ENCODE measurements at regions not wholly inside any gene's neighbourhood (a gene's known extent, or its start where the extent isn't known, plus 50 kb on each side); places are given as distances from the start of the nearest gene placed in this dataset.

DNA sequence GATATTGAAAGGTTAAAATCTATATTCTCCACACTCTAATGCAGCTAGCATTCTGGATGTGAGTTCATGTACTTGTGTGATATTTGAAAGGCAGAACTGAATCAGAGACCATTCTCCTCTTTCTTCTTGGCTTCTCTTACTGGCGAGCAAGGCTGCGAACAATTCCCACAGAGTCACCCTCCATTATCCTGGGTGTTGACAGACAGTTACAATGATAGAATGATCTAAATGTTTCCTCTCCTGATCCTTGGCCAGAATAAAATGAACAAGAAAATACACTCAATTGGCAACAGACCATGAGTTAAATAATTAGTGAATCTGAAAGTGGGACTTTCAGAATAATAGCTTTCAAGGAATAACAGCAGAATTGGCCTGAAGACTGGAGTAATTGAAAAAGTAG lies 342.8 kb downstream of the RAPGEF2 start:
- no peak for DNase-seq

DNA sequence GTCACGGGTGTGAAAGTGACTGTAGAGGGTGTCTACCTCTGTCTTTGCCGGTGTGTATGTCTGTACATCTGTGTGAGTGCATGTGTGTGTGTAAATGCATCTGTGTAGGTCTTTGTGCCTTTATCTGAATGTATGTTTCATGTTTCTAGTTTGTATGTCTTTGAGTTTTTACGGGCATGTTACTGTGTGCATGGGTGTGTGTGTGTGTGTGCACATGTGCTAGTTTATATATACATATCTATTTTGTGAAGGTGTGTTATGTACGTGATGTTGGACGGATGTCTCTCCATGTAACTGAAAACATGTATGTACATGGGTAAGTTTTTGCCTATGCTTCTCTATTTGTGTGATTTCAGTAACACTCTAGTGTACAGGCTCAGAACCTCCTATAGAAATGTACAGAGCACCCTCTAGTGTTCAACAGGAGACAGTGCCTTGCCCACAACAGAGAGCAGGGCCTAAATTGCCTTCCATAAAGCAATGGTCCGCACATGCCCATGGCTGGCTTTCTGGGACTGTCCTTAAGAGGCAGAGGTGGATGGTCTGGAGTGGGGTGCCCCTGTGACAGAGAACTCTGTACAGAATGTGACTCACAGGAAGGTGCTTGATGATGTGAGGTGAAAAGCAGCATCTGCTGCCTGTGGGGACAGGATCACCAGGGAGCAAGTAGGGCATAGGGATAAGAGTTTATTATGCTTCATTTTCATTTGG lies 343.5 kb downstream of the RAPGEF2 start:
- DNase-seq = peak; percentile 64

DNA sequence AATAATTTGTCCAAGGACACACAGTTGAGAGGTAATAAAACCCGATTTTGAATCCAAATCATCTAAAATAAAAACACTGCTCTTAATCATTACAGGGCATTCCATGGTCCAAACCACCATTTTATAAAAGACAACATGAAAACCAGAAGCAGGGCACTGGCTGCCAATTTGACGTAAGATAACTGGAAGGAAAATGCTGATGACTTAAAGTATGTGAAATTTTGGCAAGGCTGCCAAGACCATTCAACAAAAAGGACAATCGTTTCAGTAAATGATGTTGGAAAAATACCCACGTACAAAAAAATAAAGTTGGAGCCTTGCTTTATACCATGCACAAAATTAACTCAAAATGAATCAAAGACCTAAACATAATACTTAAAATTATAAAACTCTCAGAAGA lies 344.4 kb downstream of the RAPGEF2 start:
- DNase-seq = no peak

DNA sequence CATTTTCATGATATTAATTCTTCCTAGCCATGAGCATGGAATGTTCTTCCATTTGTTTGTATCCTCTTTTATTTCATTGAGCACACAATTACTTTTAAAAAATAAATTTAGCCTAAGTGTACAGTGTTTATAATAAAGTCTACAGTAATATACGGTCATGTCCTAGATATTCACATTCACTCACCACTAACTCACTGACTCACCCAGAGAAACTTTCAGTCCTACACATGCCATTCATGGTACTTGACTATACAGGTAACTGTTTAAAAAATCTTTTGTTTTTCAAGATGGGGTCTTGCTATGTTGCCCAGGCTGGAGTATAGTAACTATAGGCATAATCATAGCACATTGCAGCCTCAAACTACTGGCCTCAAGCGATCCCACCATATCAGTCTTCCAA lies 348.1 kb downstream of the RAPGEF2 start:
- DNase-seq = no peak

DNA sequence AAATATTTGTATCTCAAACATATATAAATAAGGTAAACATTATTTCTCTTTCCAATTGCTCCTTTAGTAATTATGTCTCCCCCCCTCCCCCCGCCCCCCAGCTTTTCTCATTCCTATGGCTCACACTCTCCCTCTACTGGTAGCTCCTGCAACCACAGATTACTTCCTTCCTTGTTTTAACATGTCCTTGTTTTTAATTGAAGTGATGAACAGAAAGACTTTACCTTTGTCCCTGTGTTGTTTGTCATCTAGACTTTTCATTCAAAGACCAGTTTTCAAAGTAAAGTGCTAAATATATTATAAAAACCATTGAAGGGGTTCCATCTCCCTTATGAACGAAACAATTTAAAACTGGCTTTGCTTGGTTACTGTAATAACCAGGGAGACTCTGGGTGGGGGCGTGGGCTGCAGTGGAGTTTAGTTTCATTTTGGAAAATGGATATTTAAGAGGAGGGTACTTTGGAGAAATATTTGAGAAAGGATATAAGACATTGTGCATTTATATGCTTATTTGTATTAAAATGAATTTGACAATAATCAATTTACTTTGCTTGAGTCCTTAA lies 352.9 kb downstream of the RAPGEF2 start:
- DNase-seq = peak; percentile 61

DNA sequence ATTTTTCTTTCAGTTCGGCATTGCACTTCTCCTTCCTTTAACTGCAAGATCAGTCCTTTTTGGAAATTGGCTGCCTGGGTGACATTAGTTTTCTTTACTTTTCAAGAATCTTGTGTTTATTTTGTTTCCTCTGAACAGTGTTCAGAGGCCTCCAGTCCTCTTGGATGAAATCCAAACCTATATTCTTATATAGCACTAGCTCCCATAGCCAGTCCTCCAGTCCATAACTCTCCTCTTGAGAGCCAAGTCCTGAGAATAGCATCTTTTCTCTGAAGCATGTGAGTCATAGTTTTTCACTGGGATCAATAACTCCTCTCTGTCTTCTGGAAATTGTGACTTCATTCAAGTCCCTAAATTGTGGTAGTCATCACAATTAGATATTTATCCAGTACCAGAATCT lies 357.5 kb downstream of the RAPGEF2 start:
- DNase-seq = no peak

DNA sequence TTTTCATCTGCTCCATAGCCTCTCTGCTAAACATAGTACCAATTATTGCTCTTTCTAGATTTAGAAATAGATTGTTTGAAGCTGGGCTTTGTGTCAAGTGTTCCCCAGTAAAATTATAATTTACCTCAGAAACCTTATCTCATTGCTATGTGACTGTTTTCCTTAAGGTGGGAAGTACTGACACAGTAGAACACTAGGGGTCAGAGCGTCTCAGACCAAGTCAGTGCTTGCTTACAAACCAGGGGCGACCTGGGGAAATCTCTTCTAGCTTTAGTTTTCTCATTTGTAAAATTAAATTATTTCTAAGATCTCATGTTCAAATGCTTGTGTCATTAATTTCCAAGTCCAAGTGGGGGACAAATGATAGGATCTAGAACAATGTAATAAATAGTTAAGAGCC lies 360.4 kb downstream of the RAPGEF2 start:
- DNase-seq = no peak

DNA sequence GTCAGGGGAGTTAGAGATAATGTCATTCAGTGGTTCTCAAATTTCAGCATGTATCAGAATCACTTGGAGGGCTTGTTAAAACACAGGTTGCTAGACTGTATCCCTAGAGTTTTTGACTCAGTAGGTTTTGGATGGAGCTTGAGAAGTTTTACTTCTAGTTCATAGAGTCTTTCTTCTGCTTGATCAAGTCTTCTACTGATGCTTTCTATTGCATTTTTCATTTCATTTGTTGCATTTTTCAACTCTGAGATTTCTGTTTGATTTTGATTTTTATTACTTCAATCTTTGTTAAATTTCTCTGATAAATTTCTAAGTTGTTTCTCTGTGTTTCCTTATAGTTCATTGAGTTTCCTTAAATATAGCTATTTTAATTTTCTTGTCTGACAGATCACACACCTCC lies 361.4 kb downstream of the RAPGEF2 start:
- DNase-seq = no peak

DNA sequence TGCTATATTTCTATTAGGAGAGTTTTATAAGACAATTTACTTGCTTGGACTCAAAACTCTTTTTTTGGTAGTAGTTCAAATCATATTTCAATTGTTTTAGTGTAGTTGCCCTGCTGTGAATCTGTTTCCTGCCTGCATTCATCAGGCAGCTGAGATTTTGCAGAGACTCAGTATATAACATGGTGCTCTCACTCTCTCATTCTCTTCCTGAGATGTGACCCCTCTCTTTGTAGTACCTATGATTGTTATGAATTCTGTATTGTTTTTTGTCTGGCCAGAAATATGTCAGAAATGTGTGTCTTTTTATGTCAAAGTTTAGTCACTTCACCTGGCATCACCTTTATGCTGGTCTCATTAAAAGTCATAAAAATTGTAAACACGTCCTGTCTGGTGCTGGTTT lies 374.0 kb downstream of the RAPGEF2 start:
- no peak for DNase-seq

DNA sequence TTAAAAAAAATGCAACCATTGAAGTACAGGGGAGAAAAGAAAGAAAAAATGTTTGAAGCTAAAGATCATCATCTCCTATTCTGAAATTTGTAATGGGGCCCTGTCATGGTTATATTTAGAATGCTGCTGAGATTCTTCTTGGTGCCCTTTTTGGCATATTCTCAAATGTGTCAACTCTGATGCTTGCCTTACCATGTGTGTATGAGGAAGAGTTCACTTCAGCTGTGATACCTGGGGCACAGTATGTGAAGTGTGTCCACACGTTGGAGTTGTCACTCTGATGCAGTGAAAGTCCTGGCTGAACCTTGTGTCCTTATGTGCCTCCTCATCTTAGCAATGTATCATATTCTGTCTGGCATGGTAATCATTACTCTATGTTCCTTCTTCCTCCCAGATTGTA lies 377.9 kb downstream of the RAPGEF2 start:
- no peak for DNase-seq

DNA sequence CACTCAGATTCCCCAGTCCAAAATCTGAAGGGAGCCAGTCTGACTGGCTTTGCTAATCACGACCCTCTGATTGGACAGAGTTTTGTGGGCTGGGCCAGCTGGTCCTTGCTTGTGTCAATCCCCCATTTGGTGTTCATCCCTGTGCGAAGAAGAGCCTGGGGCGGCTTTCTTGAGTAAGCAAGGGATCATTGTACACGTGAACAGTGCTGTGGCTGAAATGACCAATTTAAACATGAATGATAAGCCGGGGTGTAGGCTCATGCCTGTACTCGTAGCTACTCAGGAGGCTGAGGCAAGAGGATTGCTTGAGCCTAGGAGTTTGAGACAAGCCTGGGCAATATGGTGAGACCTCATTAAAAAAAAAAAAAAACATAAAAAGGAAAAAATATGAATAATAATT lies 379.1 kb downstream of the RAPGEF2 start:
- no peak for DNase-seq

DNA sequence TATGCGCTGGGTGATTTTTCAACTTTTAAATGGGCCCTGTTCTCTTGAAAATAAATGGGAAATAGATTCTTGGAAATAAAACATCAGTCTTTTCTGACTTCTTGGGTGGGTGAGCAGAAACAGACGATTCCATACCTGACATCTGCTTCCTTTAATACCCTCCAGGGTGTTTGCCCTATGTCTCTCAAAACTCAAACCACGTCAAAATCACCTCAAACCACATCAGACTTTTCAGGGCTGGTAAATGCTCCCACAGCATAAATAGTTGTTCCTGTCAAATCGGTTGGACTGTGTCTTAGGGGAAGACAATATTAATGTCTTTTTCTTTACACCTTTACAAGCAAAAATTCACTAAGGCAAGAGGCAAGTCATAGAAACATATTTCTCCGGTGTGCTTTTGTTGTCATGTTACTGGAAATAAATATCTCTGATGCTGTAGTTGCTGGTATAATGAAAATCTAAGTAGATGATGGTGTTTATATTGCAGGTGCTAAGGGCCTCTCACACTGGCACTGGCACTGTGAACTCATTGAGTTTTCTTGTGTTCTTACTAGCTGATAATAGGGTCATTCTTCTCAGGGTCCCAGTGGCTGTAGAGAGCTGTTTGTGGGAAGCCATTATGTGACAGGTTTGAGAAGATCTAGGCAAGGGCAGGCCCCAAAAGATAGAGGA lies 380.4 kb downstream of the RAPGEF2 start:
- no peak for DNase-seq

DNA sequence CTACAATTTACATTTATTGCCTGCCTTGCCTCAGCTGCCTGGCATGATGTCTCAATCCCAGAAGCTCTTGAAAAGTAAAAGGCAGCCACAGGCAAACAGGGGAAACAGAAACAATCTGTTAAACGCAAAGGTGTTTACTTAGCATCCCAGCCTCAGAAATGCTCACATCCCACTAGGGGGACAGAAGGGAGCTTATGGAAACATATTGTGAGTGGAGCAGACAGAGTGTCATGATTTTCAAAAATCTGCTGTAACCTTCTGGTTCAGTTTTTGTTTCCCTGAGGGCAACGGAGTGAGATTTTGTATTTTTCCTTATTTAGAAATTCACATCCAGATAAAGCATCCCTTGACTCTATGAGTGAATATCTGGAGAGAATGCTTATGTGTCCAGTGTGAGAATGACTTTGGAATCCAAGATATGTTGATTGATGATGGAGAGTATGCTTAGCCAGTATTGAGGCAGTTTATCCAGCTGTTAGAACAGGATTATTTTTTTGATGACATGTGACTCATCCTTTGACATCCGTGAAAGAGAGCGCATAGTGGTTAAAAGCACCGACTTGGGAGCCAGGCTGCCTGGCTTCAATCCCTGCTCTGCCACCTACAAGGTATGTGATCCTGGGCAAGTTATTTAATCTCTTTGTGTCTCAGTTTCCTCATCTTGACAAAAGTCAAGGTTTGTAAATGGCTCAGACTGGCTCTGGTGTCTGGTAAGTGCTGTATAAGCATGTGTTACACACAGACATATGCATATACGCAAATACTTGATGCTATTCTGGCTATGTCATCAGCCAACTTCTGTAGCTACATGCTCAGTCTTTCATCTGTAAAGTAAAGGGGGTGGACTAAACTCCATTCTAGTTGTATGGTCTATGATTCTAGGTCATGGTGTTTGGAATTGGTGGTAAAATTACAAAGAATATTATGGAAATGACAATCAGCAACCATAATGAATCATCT lies 381.2 kb downstream of the RAPGEF2 start:
- DNase-seq = peak; percentile 69

DNA sequence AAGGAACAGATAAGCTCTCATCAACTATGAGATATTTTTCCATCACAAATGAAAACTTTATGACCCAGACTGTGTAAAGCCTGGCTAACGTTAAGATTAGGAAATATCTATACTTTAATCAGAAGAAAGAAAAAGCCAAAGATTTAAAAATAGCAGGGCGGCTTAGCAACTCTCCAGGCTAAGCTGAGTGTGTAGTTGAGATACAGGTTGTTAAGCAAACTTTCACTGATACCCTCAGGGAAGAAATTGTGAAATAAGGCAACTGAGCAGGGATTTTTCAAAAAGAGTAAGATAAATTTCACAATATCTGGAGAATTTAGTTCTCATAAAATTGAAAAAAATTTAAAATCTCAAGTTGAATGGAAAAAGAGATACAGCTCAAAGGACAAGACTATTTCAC lies 382.0 kb downstream of the RAPGEF2 start:
- no peak for DNase-seq

DNA sequence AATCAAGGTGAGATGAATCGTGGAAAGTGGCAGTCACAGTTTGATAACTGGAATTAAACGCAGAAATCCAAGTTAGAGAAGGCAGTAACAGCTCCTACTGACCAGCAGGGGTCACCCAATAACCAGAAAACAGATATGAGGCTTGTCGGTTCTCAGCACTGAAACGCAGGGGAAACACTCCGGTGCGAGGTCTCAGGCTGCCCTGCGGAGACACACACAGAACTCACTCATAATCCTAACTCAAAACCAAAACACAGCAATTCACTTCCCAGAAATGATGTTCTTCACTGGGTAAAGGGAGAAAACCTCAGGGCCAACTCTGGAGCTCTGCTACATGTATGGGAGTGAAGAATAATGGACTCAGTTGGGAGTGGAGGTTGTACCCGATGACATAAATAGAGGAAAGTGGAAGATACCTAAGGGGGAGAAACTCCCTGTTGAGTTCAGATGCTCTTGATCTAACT lies 384.4 kb downstream of the RAPGEF2 start:
- peak; percentile 70 for DNase-seq

DNA sequence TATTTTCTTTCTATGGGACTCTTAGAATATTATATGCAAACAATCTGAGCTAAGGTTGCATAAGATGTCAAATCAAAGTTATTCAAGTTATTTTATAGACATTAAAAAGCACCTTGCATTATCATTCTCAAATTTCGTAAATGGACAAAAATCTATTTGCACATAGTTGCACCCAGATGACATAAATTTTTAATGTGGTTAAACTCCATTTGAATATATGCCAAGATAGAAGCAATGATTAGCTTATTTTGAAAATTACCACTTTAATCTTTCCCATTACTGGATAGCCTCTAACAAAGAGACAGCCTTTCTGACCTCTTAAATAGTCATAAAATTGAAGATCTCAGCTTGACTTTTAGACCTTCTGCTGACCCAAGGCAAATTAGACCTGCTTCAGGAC lies 386.8 kb downstream of the RAPGEF2 start:
- no peak for DNase-seq

DNA sequence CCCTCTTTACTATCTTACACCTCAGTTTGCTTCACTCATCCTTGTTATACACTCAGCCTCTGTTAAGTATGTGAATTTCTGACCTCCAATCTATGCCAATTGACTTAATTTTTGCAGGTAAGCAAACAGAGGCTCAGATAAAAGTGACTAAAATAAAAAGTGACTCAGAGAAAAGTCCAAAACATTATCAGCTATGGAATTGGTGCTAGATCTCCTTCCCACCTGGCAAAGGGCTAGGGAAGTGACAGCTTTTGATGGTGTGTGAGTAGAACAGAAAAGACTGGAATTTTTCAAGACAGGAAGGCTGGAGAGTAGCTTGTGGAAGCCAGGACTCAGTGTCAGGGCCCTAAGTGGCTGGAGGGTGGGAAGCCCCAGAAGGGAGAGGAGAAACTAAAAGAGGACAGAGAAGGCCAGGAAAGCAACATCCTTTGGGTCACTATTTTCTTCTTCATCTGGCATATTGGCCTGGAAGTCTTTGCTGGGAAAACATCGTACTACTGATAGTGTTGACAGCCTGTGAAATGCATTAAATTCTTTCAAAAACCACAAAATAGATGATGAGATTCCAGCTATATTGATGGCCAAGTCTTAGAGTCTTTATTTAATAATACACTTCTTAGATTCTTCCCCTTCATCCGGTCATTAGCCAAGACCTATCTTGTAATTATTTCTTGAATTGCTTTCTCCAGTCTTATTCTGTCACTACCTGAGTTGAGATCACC lies 392.8 kb downstream of the RAPGEF2 start:
- DNase-seq = no peak

DNA sequence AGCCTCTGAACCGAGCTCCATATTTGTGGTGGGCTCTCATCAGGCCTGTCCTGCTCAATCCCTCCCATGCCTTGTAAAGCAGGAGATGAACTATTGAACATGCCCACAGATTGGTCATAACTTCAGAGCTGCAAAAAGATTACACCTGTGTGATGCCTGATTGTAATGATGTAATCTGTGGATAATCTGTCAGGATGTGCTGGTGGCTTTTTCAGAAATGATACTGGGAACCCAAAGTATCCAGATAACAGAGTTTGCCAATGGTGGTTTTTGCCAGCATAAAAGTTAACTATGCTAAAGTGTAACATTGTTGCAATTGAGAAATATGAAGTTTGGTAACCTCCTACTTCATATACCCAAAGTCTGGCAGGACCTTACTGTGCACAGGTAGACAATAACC lies 393.4 kb downstream of the RAPGEF2 start:
- DNase-seq = no peak

DNA sequence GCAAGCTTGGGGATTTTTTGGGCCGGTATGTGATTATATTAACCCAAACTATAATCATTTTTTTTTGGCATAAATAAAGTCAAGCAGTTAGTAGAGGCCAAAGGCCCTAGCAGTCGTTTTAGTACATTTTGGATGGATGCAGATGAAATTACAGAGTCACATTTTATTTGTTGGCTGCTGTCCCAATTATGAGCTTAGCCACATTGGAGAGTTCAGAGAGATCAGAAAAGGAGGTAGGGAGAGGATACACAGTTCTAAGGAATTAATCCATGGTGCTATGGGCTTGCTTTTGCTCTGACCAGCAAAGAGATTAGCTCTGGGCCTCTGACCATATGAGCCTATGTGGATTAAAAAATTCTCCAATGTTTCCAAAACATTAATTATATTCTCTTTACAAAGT lies 395.1 kb downstream of the RAPGEF2 start:
- peak; percentile 67 for DNase-seq

DNA sequence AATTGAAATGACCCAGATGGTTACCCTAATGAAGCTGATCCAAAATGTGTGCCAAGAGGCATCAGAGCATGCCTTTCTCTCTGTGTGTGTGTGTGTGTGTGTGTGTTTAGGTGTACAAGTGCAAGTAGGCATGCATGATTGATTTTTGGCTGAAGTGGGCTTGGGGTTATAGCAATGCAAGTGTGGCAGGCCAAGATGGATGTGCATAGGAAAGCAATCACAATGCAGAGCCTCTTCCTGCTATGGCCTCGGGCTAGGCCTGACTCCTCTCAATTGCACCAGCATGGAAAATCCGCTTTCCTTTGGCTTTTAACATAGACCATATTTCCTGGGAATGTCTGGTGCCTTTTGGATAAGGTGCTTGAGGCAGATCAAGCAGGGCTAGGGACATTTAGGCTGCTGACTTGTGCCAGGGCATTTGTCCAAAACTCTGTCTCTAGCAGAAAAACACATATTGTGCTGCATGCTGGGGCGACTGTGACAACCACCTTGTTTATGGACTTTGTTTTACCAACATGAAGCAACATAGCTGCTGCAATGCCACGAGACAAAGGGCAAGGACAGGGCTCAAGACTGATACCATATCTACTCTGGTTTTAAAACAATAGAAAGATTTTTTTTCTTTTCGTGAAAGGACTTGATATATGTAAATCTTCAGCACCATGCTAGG lies 395.7 kb downstream of the RAPGEF2 start:
- peak; percentile 85 for DNase-seq

DNA sequence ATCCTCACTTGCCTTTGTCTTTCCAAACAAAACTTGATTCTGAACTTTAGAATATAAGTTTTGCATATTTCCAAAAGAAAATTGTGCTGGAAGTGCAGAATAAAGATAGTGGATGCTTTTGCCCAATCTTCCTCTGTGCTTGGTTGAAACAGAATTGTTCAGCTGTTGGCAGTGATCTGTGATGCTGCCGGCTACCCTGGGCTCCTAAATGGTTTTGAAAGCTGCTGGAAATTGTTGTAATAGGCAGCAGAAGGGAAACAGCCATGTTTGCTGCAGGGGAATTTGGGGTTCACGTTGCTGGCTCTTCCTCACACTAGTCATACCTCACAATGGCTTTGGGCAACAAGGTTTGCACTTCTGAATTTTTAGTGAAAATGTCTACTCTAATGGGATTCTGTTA lies 398.0 kb downstream of the RAPGEF2 start:
- DNase-seq = no peak
